Psoas muscle (tissue), 7 donors: ENCODE measurements at regions not wholly inside any gene's neighbourhood (a gene's known extent, or its start where the extent isn't known, plus 50 kb on each side); places are given as distances from the start of the nearest gene placed in this dataset.

Source experiments
- ATAC-seq, 4 donors: fragments of 200-7000 bp; cut with Tn5 transposase; one replicate each; pipeline ENCODE4 v1.9.1; 2020; ENCODE audit warnings: moderate library complexity in 3 of 4, mild to moderate bottlenecking in 2 of 4
- DNase-seq, 2 donors: peaks; one replicate each; pipeline ENCODE4 v3.0.0-alpha.2; 2020
- H3K27ac ChIP-seq: fragments of 200-600 bp; one replicate; pipeline ENCODE4 v1.8.0; 2022
- H3K27me3 ChIP-seq, 3 donors: fragments of 200-600 bp in 1 of 3; one replicate each; pipeline versions ENCODE4 v1.6.1 to v1.8.0; 2013 to 2022; ENCODE audit warnings: low read length in 2 of 3, mild to moderate bottlenecking in 2 of 3, moderate library complexity in 1 of 3; ENCODE audit not compliant: insufficient read depth in 3 of 3
- H3K36me3 ChIP-seq, 2 donors: fragments of 200-600 bp in 1 of 2; one replicate each; pipeline versions ENCODE4 v1.6.1 to v1.8.0; 2013 to 2022; ENCODE audit warnings: low read depth in 1 of 2, mild to moderate bottlenecking in 1 of 2, moderate library complexity in 1 of 2; ENCODE audit not compliant: insufficient read depth in 1 of 2
- H3K4me1 ChIP-seq: fragments of 200-600 bp; one replicate; pipeline ENCODE4 v1.8.0; 2022
- H3K4me3 ChIP-seq: fragments of 200-600 bp; one replicate; pipeline ENCODE4 v1.8.0; 2022; ENCODE audit warnings: mild to moderate bottlenecking
- H3K9me3 ChIP-seq: fragments of 200-600 bp; one replicate; pipeline ENCODE4 v1.8.0; 2022
- CTCF ChIP-seq: fragments of 200-600 bp; IDR thresholded peaks from one replicate; pipeline ENCODE4 v1.8.0; 2022; ENCODE audit warnings: antibody characterized with exemption
- WGBS, 3 donors: extraction: QIAGEN DNeasy Blood & Tissue Kit; methylation state at CpG; one replicate each; pipeline versions ENCODE4 v1.1.6 to v1.1.7; 2013; 5-methylcytosine and 5-hydroxymethylcytosine counted together
- intact Hi-C, 2 donors: fragments of 100-400 bp; cut with DNase I; formaldehyde crosslinking; loops; one replicate each; pipeline versions ENCODE4 v1.11.0 to v1.14.2; 2022
- donor health status: healthy with polysubstance abuse.
- donor health status: DM: no; HTN: no; CAD: no; lungs with moderate emphysema.
- donor health status: Bipolar disorder and iron deficiency.
- donor health status: healthy.
- donor health status: DM: yes; HTN: yes; CAD: no.
- donor health status: DM: no; HTN: no; CAD: no.
- donor health status: DM: yes; HTN: yes; CAD: no.

GRCh38 chr3:193851941-193852674 lies 259.1 kb downstream of the OPA1 start:
- WGBS, 3 donors: 37 to 50% (median 41%) methylated on average over 13 of the region's 13 CpGs
- ATAC-seq (peak in 2 of 4 donors; percentile 17 to 24), DNase-seq (no peak)
- H3K9me3 ChIP-seq: no peaks in the 10 kb centered on the region
- peaks cover 7% of the 10 kb centered on the region for H3K4me1 ChIP-seq
- no peak overlapping the region for H3K4me3 ChIP-seq
- no peaks in the 10 kb centered on the region for H3K27me3 ChIP-seq
- intact Hi-C loops: no loop called here
- no peak for TF ChIP-seq CTCF
- no peak overlapping the region for H3K27ac ChIP-seq
- no peaks in the 10 kb centered on the region for H3K36me3 ChIP-seq

- Histone ChIP-seq H3K36me3 (no peaks in the 10 kb centered on the region), H3K4me3 (no peak overlapping the region), H3K27me3 (no peaks in the 10 kb centered on the region), H3K4me1 (peaks cover 7% of the 10 kb centered on the region), H3K9me3 (no peaks in the 10 kb centered on the region), H3K27ac (no peak overlapping the region)
- 75 to 91% (median 79%) methylated on average over 1 of the region's 1 CpG for WGBS, 3 donors
- ATAC-seq (no peak), DNase-seq (no peak)
- intact Hi-C loops: no loop called here
- no peak for TF ChIP-seq CTCF
These were observed 259.9 kb downstream of the OPA1 start for GRCh38 chr3:193852901-193853300.

GRCh38 chr3:193853511-193854219 lies 260.7 kb downstream of the OPA1 start:
- Histone ChIP-seq H3K27ac (no peak overlapping the region), H3K36me3 (no peaks in the 10 kb centered on the region), H3K4me3 (no peak overlapping the region), H3K27me3 (no peaks in the 10 kb centered on the region), H3K4me1 (peaks cover 7% of the 10 kb centered on the region), H3K9me3 (no peaks in the 10 kb centered on the region)
- intact Hi-C loops: no loop called here
- DNase-seq (no peak), ATAC-seq (no peak)
- 70 to 88% (median 71%) methylated on average over 3 of the region's 3 CpGs for WGBS, 3 donors
- no peak for TF ChIP-seq CTCF

- no peak overlapping the region for H3K4me3 ChIP-seq
- intact Hi-C loops: no loop called here
- DNase-seq: no peak
- no peaks in the 10 kb centered on the region for H3K9me3 ChIP-seq
- no peaks in the 10 kb centered on the region for H3K27me3 ChIP-seq
- ATAC-seq: peak; percentile 36 to 81 (median 70)
- H3K4me1 ChIP-seq: no peaks in the 10 kb centered on the region
- no peak for TF ChIP-seq CTCF
- H3K36me3 ChIP-seq: no peaks in the 10 kb centered on the region
- H3K27ac ChIP-seq: no peak overlapping the region
- 74 to 91% (median 75%) methylated on average over 3 of the region's 3 CpGs for WGBS, 3 donors
These were observed 265.0 kb downstream of the OPA1 start for GRCh38 chr3:193857996-193858395.
